Endothelial cell of umbilical vein (primary cell): ENCODE measurements at regions not wholly inside any gene's neighbourhood (a gene's known extent, or its start where the extent isn't known, plus 50 kb on each side); places are given as distances from the start of the nearest gene placed in this dataset.

Source experiments
- BruUV-seq: library from RNA; stranded (reverse); fragments of 400-500 nt; replicated peaks from 2 replicates; lab custom pipeline; 2021; lab: Mats Ljungman, UMichigan
- CTCF ChIA-PET: fragments of 300-600, 350-600 bp; sonication (Branson Sonifier 250); formaldehyde crosslinking; loops from one replicate; lab custom pipeline; 2021; ENCODE audit warnings: antibody characterized with exemption, inconsistent platforms; lab: Charles Lee
- POLR2A ChIA-PET: fragments of 300-600, 350-600 bp; sonication (Branson Sonifier 250); formaldehyde crosslinking; loops from one replicate; lab custom pipeline; 2021; ENCODE audit warnings: antibody characterized with exemption, inconsistent platforms; lab: Charles Lee
- DNase-seq: peaks from one replicate; pipeline ENCODE4 v3.0.0-alpha.2; 2011; ENCODE audit warnings: low read depth, low spot score
- FAIRE-seq: peaks from 2 replicates; lab custom pipeline; 2011; peaks lifted over from hg19 to GRCh38; lab: Jason Lieb, UNC
- H2AFZ ChIP-seq: 2 replicates; pipeline ENCODE4 v1.6.0; 2012; ENCODE audit warnings: low read depth, low read length, control low read depth, inconsistent platforms
- H3K27ac ChIP-seq: 2 replicates; pipeline ENCODE4 v1.5.1; 2011; ENCODE audit warnings: low read depth, mild to moderate bottlenecking, control low read depth, low read length, moderate library complexity; ENCODE audit not compliant: insufficient read depth
- H3K27me3 ChIP-seq, 2 experiments: 2 replicates each; pipeline versions ENCODE4 v1.6.0 to v1.6.1; 2011; ENCODE audit warnings: low read length in 2 of 2, mixed read lengths in 1 of 2; ENCODE audit not compliant: control insufficient read depth in 2 of 2, insufficient read depth in 2 of 2
- H3K36me3 ChIP-seq, 2 experiments: 2 replicates in 1 of 2; 3 replicates in 1 of 2; pipeline ENCODE4 v1.5.1; 2011; ENCODE audit warnings: low read length in 2 of 2, mild to moderate bottlenecking in 1 of 2, moderate library complexity in 1 of 2; ENCODE audit not compliant: control insufficient read depth in 2 of 2, insufficient read depth in 2 of 2; ENCODE audit errors: extremely low read depth in 1 of 2
- H3K4me1 ChIP-seq: 3 replicates; pipeline ENCODE4 v1.5.1; 2011; ENCODE audit warnings: mild to moderate bottlenecking, low read length; ENCODE audit not compliant: control insufficient read depth, insufficient read depth; ENCODE audit errors: extremely low read depth
- H3K4me2 ChIP-seq: 2 replicates; pipeline ENCODE4 v1.6.1; 2011; ENCODE audit warnings: low read length, control low read depth, mixed read lengths; ENCODE audit not compliant: insufficient read depth
- H3K4me3 ChIP-seq, 3 experiments: fragments of 200-600 bp in 1 of 3; sonication (generic), shearing (Covaris generic) in 1 of 3; replicated peaks in 1 of 3; 2 replicates each; pipeline ENCODE4 v1.5.1; 2011 to 2016; ENCODE audit warnings: control low read depth in 3 of 3, low read length in 3 of 3, mild to moderate bottlenecking in 2 of 3, inconsistent platforms in 1 of 3, low read depth in 1 of 3, moderate library complexity in 1 of 3; ENCODE audit not compliant: insufficient read depth in 1 of 3
- H3K79me2 ChIP-seq: 2 replicates; pipeline ENCODE4 v1.6.0; 2012; ENCODE audit warnings: low read length, inconsistent platforms; ENCODE audit not compliant: control insufficient read depth, insufficient read depth
- H3K9ac ChIP-seq: replicated peaks from 2 replicates; pipeline ENCODE3; 2011; ENCODE audit warnings: low read length, control low read depth; ENCODE audit not compliant: insufficient read depth; ENCODE audit errors: extremely low read depth
- H3K9me1 ChIP-seq: replicated peaks from 3 replicates; pipeline ENCODE4 v1.6.0; 2011; ENCODE audit warnings: mild to moderate bottlenecking, low read length; ENCODE audit not compliant: control insufficient read depth, insufficient read depth; ENCODE audit errors: extremely low read depth
- H3K9me3 ChIP-seq: replicated peaks from 2 replicates; pipeline ENCODE4 v1.5.1; 2012; ENCODE audit warnings: low read length, inconsistent platforms; ENCODE audit not compliant: control insufficient read depth, insufficient read depth
- H4K20me1 ChIP-seq: replicated peaks from 2 replicates; pipeline ENCODE3; 2011; ENCODE audit warnings: mild to moderate bottlenecking, low read length; ENCODE audit not compliant: control insufficient read depth, insufficient read depth; ENCODE audit errors: extremely low read depth
- CTCF ChIP-seq, 2 donors: IDR thresholded peaks; 1 replicate in 1 of 2; 2 replicates in 1 of 2; pipeline ENCODE4 v1.5.1; 2011; ENCODE audit warnings: low read length in 2 of 2, mild to moderate bottlenecking in 2 of 2, moderate library complexity in 2 of 2, control low read depth in 1 of 2, inconsistent platforms in 1 of 2, low read depth in 1 of 2; ENCODE audit not compliant: insufficient read depth in 1 of 2; ENCODE audit errors: extremely low read depth in 1 of 2
- EZH2 ChIP-seq: IDR thresholded peaks from 2 replicates; pipeline ENCODE4 v1.6.1; 2012; ENCODE audit warnings: borderline replicate concordance, low read depth, mild to moderate bottlenecking, moderate library complexity, low read length, inconsistent platforms; ENCODE audit not compliant: severe bottlenecking
- FOS ChIP-seq: IDR thresholded peaks from 2 replicates; pipeline ENCODE4 v1.6.1; 2011; ENCODE audit warnings: mild to moderate bottlenecking, low read length, moderate library complexity, borderline replicate concordance; ENCODE audit not compliant: insufficient read depth
- GATA2 ChIP-seq: IDR thresholded peaks from 2 replicates; pipeline ENCODE4 v1.7.0; 2011; ENCODE audit warnings: low read depth, mild to moderate bottlenecking, moderate library complexity, mixed read lengths, low read length; ENCODE audit not compliant: insufficient read length, insufficient read depth
- JUN ChIP-seq: IDR thresholded peaks from 2 replicates; pipeline ENCODE4 v1.6.1; 2011; ENCODE audit warnings: borderline replicate concordance, low read depth; ENCODE audit not compliant: insufficient read length, insufficient read depth
- MYC ChIP-seq: IDR thresholded peaks from one replicate; pipeline ENCODE4 v1.6.1; 2011; ENCODE audit warnings: mild to moderate bottlenecking, low read depth, low read length
- POLR2A ChIP-seq: IDR thresholded peaks from 2 replicates; pipeline ENCODE4 v1.6.1; 2012; ENCODE audit warnings: low read depth, mild to moderate bottlenecking, control low read depth, low read length
- POLR2AphosphoS5 ChIP-seq: IDR thresholded peaks from 2 replicates; pipeline ENCODE4 v1.6.1; 2012; ENCODE audit warnings: low read depth, mild to moderate bottlenecking, control low read depth, low read length, moderate library complexity; ENCODE audit not compliant: insufficient read depth
- dilution Hi-C: fragments of 300-500 bp; cut with MboI; formaldehyde crosslinking; loops from one replicate; pipeline ENCODE4 v1.15.0; 2019; ENCODE audit warnings: low sequenced_read_pairs; ENCODE audit not compliant: extremely low pct_ligation_motif_present
- intact Hi-C: fragments of 100-400 bp; cut with micrococcal nuclease; formaldehyde crosslinking; loops from one replicate; pipeline ENCODE4 v1.10.0; 2022
- TF ChIP-seq, protein P1 (sequence below): IDR thresholded peaks from 2 replicates; pipeline ENCODE4 v1.6.1; 2011; ENCODE audit not compliant: insufficient read depth, insufficient read length

- no peak overlapping the region for H3K4me3 ChIP-seq
- no peaks in the 10 kb centered on the region for H3K9me1 ChIP-seq
- no peaks in the 10 kb centered on the region for H3K9me3 ChIP-seq
- H2AFZ ChIP-seq = no peak overlapping the region
- dilution Hi-C loops (no loop called here), intact Hi-C loops (no loop called here)
- POLR2A ChIA-PET = no interaction called here
- TF ChIP-seq GATA2 (no peak), POLR2A (no peak), POLR2AphosphoS5 (no peak), MYC (no peak), EZH2 (no peak), JUN (no peak), FOS (no peak), CTCF (IDR thresholded peaks at IDR 0.05; ENCODE audit: extremely low read depth in 1 of 2, insufficient read depth in 1 of 2, low read depth in 1 of 2, low read length in 2 of 2) (no peak)
- TF ChIP-seq, protein P1, sequence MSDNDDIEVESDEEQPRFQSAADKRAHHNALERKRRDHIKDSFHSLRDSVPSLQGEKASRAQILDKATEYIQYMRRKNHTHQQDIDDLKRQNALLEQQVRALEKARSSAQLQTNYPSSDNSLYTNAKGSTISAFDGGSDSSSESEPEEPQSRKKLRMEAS = no peak
- CTCF ChIA-PET = no interaction called here
- H3K4me2 ChIP-seq = no peak overlapping the region
- DNase-seq = no peak
- no peaks in the 10 kb centered on the region for H3K79me2 ChIP-seq
- no peaks in the 10 kb centered on the region for H3K27me3 ChIP-seq
- no TSS peak for BruUV-seq
- H3K9ac ChIP-seq = no peak overlapping the region
- FAIRE-seq = no peak
- H3K4me1 ChIP-seq = no peaks in the 10 kb centered on the region
- no peaks in the 10 kb centered on the region for H3K36me3 ChIP-seq
- no peak overlapping the region for H3K27ac ChIP-seq
- no peaks in the 10 kb centered on the region for H4K20me1 ChIP-seq
These were observed 387.1 kb upstream of the JARID2 start for GRCh38 chr6:14858808-14859207.
